B cell (primary cell): ENCODE measurements at regions not wholly inside any gene's neighbourhood (a gene's known extent, or its start where the extent isn't known, plus 50 kb on each side); places are given as distances from the start of the nearest gene placed in this dataset.

Experiments
- ATAC-seq: fragments of 200-7000 bp; cut with Tn5 transposase; one replicate; pipeline ENCODE4 v1.10.0; 2021; ENCODE audit warnings: low read depth, mild to moderate bottlenecking, moderate number of reproducible peaks, moderate library complexity
- CTCF ChIA-PET: fragments of 350-600 bp; sonication (Branson Sonifier 250); formaldehyde crosslinking; loops from one replicate; lab custom pipeline; 2021; ENCODE audit warnings: antibody characterized with exemption, inconsistent platforms; lab: Charles Lee
- POLR2A ChIA-PET: fragments of 350-600 bp; sonication (Branson Sonifier 250); formaldehyde crosslinking; loops from one replicate; lab custom pipeline; 2021; ENCODE audit warnings: antibody characterized with exemption; lab: Charles Lee
- DNase-seq: peaks from one replicate; pipeline ENCODE4 v3.0.0; 2013
- H2AFZ ChIP-seq: 2 replicates; pipeline ENCODE4 v1.6.1; 2012; ENCODE audit warnings: mild to moderate bottlenecking, low read depth, low read length; ENCODE audit not compliant: insufficient read depth, poor library complexity, severe bottlenecking
- H3K27ac ChIP-seq, 2 donors: 1 replicate in 1 of 2; 2 replicates in 1 of 2; pipeline ENCODE4 v1.5.1; 2012 to 2013; ENCODE audit warnings: low read length in 2 of 2, mild to moderate bottlenecking in 2 of 2, moderate library complexity in 1 of 2
- H3K27me3 ChIP-seq, 4 experiments: fragments of 200-600 bp in 1 of 4; sonication (generic) in 1 of 4; replicated peaks in 1 of 4; 1 replicate in 2 of 4; 2 replicates in 2 of 4; pipeline versions ENCODE4 v1.6.1 to v1.7.0; 2013 to 2016; ENCODE audit warnings: low read length in 3 of 4, mild to moderate bottlenecking in 2 of 4, mixed read lengths in 1 of 4, moderate library complexity in 1 of 4; ENCODE audit not compliant: insufficient read depth in 4 of 4, control insufficient read depth in 3 of 4; ENCODE audit errors: control extremely low read depth in 1 of 4
- H3K36me3 ChIP-seq, 2 experiments: replicated peaks in 1 of 2; 1 replicate in 1 of 2; 2 replicates in 1 of 2; pipeline versions ENCODE4 v1.6.1 to v1.7.1; 2013; ENCODE audit warnings: low read length in 1 of 2; ENCODE audit not compliant: insufficient read depth in 2 of 2, control insufficient read depth in 1 of 2; ENCODE audit errors: control extremely low read depth in 1 of 2, extremely low read depth in 1 of 2
- H3K4me1 ChIP-seq, 2 donors: fragments of 200-600 bp in 1 of 2; sonication (generic) in 1 of 2; 1 replicate in 1 of 2; 2 replicates in 1 of 2; pipeline versions ENCODE4 v1.5.1 to v1.6.1; 2013 to 2017; ENCODE audit warnings: low read length in 2 of 2; ENCODE audit not compliant: control insufficient read depth in 2 of 2, insufficient read depth in 2 of 2
- H3K4me2 ChIP-seq: replicated peaks from 2 replicates; pipeline ENCODE3; 2012; ENCODE audit warnings: mild to moderate bottlenecking, low read depth, low read length; ENCODE audit not compliant: poor library complexity, severe bottlenecking
- H3K4me3 ChIP-seq, 5 experiments: fragments of 200-600 bp in 1 of 5; sonication (generic) in 1 of 5; 1 replicate in 3 of 5; 2 replicates in 2 of 5; pipeline versions ENCODE4 v1.5.1 to v1.7.0; 2011 to 2016; ENCODE audit warnings: low read length in 4 of 5, mild to moderate bottlenecking in 4 of 5, low read depth in 2 of 5, control low read depth in 1 of 5, moderate library complexity in 1 of 5; ENCODE audit not compliant: insufficient read depth in 1 of 5; ENCODE audit errors: control extremely low read depth in 1 of 5, extremely low read depth in 1 of 5
- H3K79me2 ChIP-seq: fragments of 200-600 bp; sonication (generic); one replicate; pipeline ENCODE4 v1.6.0; 2016; ENCODE audit warnings: low read length; ENCODE audit not compliant: control insufficient read depth, insufficient read depth
- H3K9ac ChIP-seq: fragments of 200-600 bp; sonication (generic); 2 replicates; pipeline ENCODE4 v1.6.1; 2017; ENCODE audit warnings: mild to moderate bottlenecking, low read length, moderate library complexity
- H3K9me3 ChIP-seq, 3 donors: one replicate each; pipeline versions ENCODE4 v1.6.1 to v1.7.1; 2013; ENCODE audit warnings: low read length in 2 of 3; ENCODE audit not compliant: control insufficient read depth in 2 of 3, insufficient read depth in 1 of 3; ENCODE audit errors: control extremely low read depth in 1 of 3
- H4K20me1 ChIP-seq: 2 replicates; pipeline ENCODE4 v1.6.0; 2012; ENCODE audit warnings: mild to moderate bottlenecking, low read length; ENCODE audit not compliant: insufficient read depth, control insufficient read depth, poor library complexity, severe bottlenecking
- H3K27ac Mint-ChIP-seq: one replicate; pipeline ENCODE4 v1.8.0; 2021; ENCODE audit warnings: mixed read lengths
- H3K27me3 Mint-ChIP-seq: one replicate; pipeline ENCODE4 v1.8.0; 2021; ENCODE audit warnings: mixed read lengths
- H3K4me1 Mint-ChIP-seq: one replicate; pipeline ENCODE4 v1.8.0; 2021; ENCODE audit warnings: mixed read lengths
- H3K4me3 Mint-ChIP-seq: one replicate; pipeline ENCODE4 v1.8.0; 2021; ENCODE audit warnings: mixed read lengths
- H3K9me3 Mint-ChIP-seq: one replicate; pipeline ENCODE4 v1.8.0; 2022; ENCODE audit warnings: mixed read lengths; ENCODE audit not compliant: insufficient read depth
- EZH2 ChIP-seq: IDR thresholded peaks from 2 replicates; pipeline ENCODE4 v1.6.1; 2012; ENCODE audit warnings: borderline replicate concordance, low read depth, mild to moderate bottlenecking, moderate library complexity, low read length; ENCODE audit not compliant: insufficient read depth, poor library complexity, severe bottlenecking
- WGBS: methylation state at CpG from one replicate; pipeline ENCODE4 v1.1.5; 2013; ENCODE audit warnings: missing lambda C conversion rate; ENCODE audit not compliant: insufficient coverage; 5-methylcytosine and 5-hydroxymethylcytosine counted together
- intact Hi-C: fragments of 100-400 bp; cut with micrococcal nuclease; formaldehyde crosslinking; loops from one replicate; pipeline ENCODE4 v1.10.0; 2022
- TF ChIP-seq, protein P1 (sequence below): fragments of 200-600 bp; IDR thresholded peaks from one replicate; pipeline ENCODE4 v1.8.0; 2022; ENCODE audit warnings: antibody characterized with exemption, mild to moderate bottlenecking

DNA sequence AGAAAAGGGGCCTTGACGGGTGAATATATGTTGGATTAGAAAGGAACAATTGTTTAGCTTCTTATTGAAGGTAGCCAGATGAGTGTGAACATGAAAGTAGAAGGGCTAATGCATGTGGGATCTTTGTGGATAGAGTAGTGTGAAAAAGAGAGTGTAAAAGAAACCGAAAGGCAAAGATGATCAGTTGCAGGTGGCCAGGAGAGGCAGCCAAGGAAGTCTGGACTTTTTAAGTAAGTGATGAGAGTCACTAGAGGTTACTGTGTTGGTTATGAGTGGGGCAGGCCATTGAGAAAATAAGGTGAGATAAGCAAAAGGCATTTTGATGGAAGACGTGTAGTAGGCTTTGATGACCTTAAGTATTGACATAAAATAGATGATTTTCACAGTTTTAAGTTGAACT, 64.7 kb upstream of the ETV1 start:
- H3K27me3 ChIP-seq, result no peaks in the 10 kb centered on the region
- no peak overlapping the region for H3K4me3 Mint-ChIP-seq
- no peaks in the 10 kb centered on the region for H3K27me3 Mint-ChIP-seq
- H3K27ac Mint-ChIP-seq, result no peak overlapping the region
- H3K9ac ChIP-seq, result no peak overlapping the region
- H3K27ac ChIP-seq, result no peak overlapping the region
- intact Hi-C loops, result no loop called here
- no peak overlapping the region for H3K4me2 ChIP-seq
- H2AFZ ChIP-seq, result no peak overlapping the region
- H3K4me1 Mint-ChIP-seq, result no peaks in the 10 kb centered on the region
- no peaks in the 10 kb centered on the region for H4K20me1 ChIP-seq
- 82% methylated on average over 1 of the region's 3 CpGs for WGBS
- no peak for DNase-seq
- H3K4me3 ChIP-seq, result no peak overlapping the region
- H3K4me1 ChIP-seq, result no peaks in the 10 kb centered on the region
- no peaks in the 10 kb centered on the region for H3K79me2 ChIP-seq
- CTCF ChIA-PET, result no interaction called here
- H3K9me3 Mint-ChIP-seq, result peaks cover 4% of the 10 kb centered on the region
- POLR2A ChIA-PET, result no interaction called here
- TF ChIP-seq, protein P1, sequence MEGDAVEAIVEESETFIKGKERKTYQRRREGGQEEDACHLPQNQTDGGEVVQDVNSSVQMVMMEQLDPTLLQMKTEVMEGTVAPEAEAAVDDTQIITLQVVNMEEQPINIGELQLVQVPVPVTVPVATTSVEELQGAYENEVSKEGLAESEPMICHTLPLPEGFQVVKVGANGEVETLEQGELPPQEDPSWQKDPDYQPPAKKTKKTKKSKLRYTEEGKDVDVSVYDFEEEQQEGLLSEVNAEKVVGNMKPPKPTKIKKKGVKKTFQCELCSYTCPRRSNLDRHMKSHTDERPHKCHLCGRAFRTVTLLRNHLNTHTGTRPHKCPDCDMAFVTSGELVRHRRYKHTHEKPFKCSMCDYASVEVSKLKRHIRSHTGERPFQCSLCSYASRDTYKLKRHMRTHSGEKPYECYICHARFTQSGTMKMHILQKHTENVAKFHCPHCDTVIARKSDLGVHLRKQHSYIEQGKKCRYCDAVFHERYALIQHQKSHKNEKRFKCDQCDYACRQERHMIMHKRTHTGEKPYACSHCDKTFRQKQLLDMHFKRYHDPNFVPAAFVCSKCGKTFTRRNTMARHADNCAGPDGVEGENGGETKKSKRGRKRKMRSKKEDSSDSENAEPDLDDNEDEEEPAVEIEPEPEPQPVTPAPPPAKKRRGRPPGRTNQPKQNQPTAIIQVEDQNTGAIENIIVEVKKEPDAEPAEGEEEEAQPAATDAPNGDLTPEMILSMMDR, result no peak
- no peak for TF ChIP-seq EZH2
- peaks cover 0 to 8% (median 0%) of the 10 kb centered on the region in 3 donors for H3K9me3 ChIP-seq
- no peaks in the 10 kb centered on the region for H3K36me3 ChIP-seq
- no peak for ATAC-seq

DNA sequence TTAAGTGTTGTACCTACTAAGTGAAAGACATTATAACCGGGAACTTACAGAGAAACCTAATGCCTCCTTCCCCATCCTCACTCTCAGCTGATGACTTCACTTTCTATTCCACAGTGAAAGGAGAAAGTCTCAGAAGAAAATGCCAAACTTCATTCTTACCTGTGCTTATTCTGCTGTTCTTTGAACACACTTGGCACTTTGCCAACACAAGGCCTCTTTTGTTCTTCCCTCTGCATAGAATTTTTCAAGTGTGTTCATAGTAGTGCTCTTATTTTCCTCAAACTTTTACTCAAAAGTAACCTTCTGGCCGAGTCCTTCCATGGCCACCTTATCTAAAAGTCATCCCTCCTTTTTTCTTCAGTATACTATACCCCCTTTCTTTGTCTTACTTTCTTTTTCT, 59.4 kb upstream of the ETV1 start:
- Histone ChIP-seq H3K36me3 (no peaks in the 10 kb centered on the region), H3K4me3 (no peak overlapping the region), H3K9ac (no peak overlapping the region), H2AFZ (no peak overlapping the region), H3K4me2 (no peak overlapping the region), H3K4me1 (no peaks in the 10 kb centered on the region), H4K20me1 (no peaks in the 10 kb centered on the region), H3K9me3 (peaks cover 0 to 15% (median 0%) of the 10 kb centered on the region in 3 donors), H3K79me2 (no peaks in the 10 kb centered on the region), H3K27me3 (no peaks in the 10 kb centered on the region), H3K27ac (no peak overlapping the region)
- no CpG with 5 or more reads among the region's 2 CpGs for WGBS
- Mint-ChIP-seq H3K27me3 (no peaks in the 10 kb centered on the region), H3K4me1 (no peaks in the 10 kb centered on the region), H3K27ac (no peak overlapping the region), H3K4me3 (no peak overlapping the region), H3K9me3 (peaks cover 17% of the 10 kb centered on the region)
- TF ChIP-seq, protein P1, result no peak
- no peak for TF ChIP-seq EZH2
- DNase-seq (no peak), ATAC-seq (no peak)
- intact Hi-C loops, result no loop called here
- ChIA-PET CTCF (no interaction called here), POLR2A (no interaction called here)
